ENCODE measurements at regions not wholly inside any gene's neighbourhood (a gene's known extent, or its start where the extent isn't known, plus 50 kb on each side); places are given as distances from the start of the nearest gene placed in this dataset.

- peak; percentile 0 for DNase-seq (ENCODE audit: low read depth)
These were observed 105.8 kb upstream of the MAGEB18 start for GRCh38 chrX:26032111-26032912.

GRCh38 chrX:26037367-26037766 is 100.8 kb upstream of the MAGEB18 start:
- DNase-seq (ENCODE audit: low read depth): no peak

- DNase-seq (ENCODE audit: low read depth): no peak
These were observed 88.0 kb upstream of the MAGEB18 start for GRCh38 chrX:26050099-26050498.

- DNase-seq (ENCODE audit: low read depth): no peak
These were observed 67.3 kb upstream of the MAGEB18 start for GRCh38 chrX:26070882-26071281.

GRCh38 chrX:26071618-26072017 is 66.5 kb upstream of the MAGEB18 start:
- no peak for DNase-seq (ENCODE audit: low read depth)

- DNase-seq (ENCODE audit: low read depth): no peak
These were observed 55.0 kb upstream of the MAGEB18 start for GRCh38 chrX:26083093-26083492.

All from fibroblast of gingiva (primary cell).